Gastroesophageal sphincter (tissue), 3 donors: ENCODE measurements at regions not wholly inside any gene's neighbourhood (a gene's known extent, or its start where the extent isn't known, plus 50 kb on each side); places are given as distances from the start of the nearest gene placed in this dataset.

Source experiments
- CTCF ChIP-seq, 4 experiments: fragments of 200-600 bp in 2 of 4; fragments of 450-650 bp in 2 of 4; sonication (generic) in 1 of 4; IDR thresholded peaks; one replicate each; pipeline ENCODE4 v1.5.1; 2017 to 2019; ENCODE audit warnings: antibody characterized with exemption in 4 of 4, mild to moderate bottlenecking in 2 of 4, moderate library complexity in 2 of 4
- POLR2AphosphoS5 ChIP-seq: sonication (generic); formaldehyde crosslinking; IDR thresholded peaks from one replicate; pipeline ENCODE4 v1.6.1; 2017; ENCODE audit warnings: antibody characterized with exemption

DNA sequence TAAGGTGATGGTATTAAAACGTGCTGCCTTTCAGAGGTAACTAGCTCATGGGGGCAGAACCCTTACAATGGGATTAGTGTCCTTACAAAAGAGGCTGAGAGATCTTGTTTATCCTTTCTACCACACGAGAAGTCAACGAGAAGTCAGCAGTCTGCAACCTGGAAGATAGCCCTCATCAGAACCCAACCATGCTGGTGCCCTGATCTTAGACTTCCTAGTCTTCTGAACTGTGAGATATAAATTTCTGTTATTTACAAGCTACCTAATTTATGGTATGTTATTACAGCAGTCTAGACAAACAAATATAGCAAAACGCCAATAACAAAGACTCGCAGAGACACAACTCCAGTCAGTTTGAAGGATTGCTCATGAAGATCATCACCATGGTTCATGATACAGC lies 157.5 kb upstream of the TMEM106B start:
- TF ChIP-seq POLR2AphosphoS5 (no peak), CTCF (IDR thresholded peaks at IDR 0.05) (no peak)
